Pons (tissue), 1 donor: ENCODE measurements at regions not wholly inside any gene's neighbourhood (a gene's known extent, or its start where the extent isn't known, plus 50 kb on each side); places are given as distances from the start of the nearest gene placed in this dataset.

ENCODE experiments used
- DNase-seq: peaks from one replicate; pipeline ENCODE4 v3.0.0-alpha.2; 2016; ENCODE audit warnings: low spot score

- no peak for DNase-seq
Measured at GRCh38 chr2:228653884-228654283, 472.4 kb upstream of the SPHKAP start.

GRCh38 chr2:228652366-228652765 is 470.9 kb upstream of the SPHKAP start:
- DNase-seq = no peak

- DNase-seq = no peak
Measured at GRCh38 chr2:228649876-228650275, 468.4 kb upstream of the SPHKAP start.

GRCh38 chr2:228649447-228649846 is 468.0 kb upstream of the SPHKAP start:
- no peak for DNase-seq

- no peak for DNase-seq
Measured at GRCh38 chr2:228648541-228648940, 467.1 kb upstream of the SPHKAP start.

- no peak for DNase-seq
Measured at GRCh38 chr2:228646061-228646460, 464.6 kb upstream of the SPHKAP start.

GRCh38 chr2:228644199-228644598 is 462.7 kb upstream of the SPHKAP start:
- no peak for DNase-seq

GRCh38 chr2:228642861-228643260 is 461.4 kb upstream of the SPHKAP start:
- no peak for DNase-seq

GRCh38 chr2:228630786-228631185 is 449.3 kb upstream of the SPHKAP start:
- DNase-seq = no peak

- no peak for DNase-seq
Measured at GRCh38 chr2:228629251-228629650, 447.8 kb upstream of the SPHKAP start.

GRCh38 chr2:228628682-228629081 is 447.2 kb upstream of the SPHKAP start:
- no peak for DNase-seq

- no peak for DNase-seq
Measured at GRCh38 chr2:228627510-228627909, 446.0 kb upstream of the SPHKAP start.

GRCh38 chr2:228625481-228625880 is 444.0 kb upstream of the SPHKAP start:
- DNase-seq = no peak

- DNase-seq = no peak
Measured at GRCh38 chr2:228624733-228625132, 443.2 kb upstream of the SPHKAP start.

GRCh38 chr2:228615496-228615895 is 434.0 kb upstream of the SPHKAP start:
- DNase-seq = no peak

GRCh38 chr2:228614741-228615140 is 433.3 kb upstream of the SPHKAP start:
- DNase-seq = no peak

- no peak for DNase-seq
Measured at GRCh38 chr2:228613133-228613850, 431.8 kb upstream of the SPHKAP start.

GRCh38 chr2:228611171-228611570 is 429.7 kb upstream of the SPHKAP start:
- DNase-seq = no peak

GRCh38 chr2:228602288-228602687 is 420.8 kb upstream of the SPHKAP start:
- no peak for DNase-seq

- DNase-seq = no peak
Measured at GRCh38 chr2:228600265-228600664, 418.8 kb upstream of the SPHKAP start.

GRCh38 chr2:228599781-228600180 is 418.3 kb upstream of the SPHKAP start:
- no peak for DNase-seq

- DNase-seq = no peak
Measured at GRCh38 chr2:228599297-228599696, 417.8 kb upstream of the SPHKAP start.

- no peak for DNase-seq
Measured at GRCh38 chr2:228597032-228597431, 415.5 kb upstream of the SPHKAP start.

GRCh38 chr2:228594012-228594411 is 412.5 kb upstream of the SPHKAP start:
- no peak for DNase-seq
